ENCODE measurements at regions not wholly inside any gene's neighbourhood (a gene's known extent, or its start where the extent isn't known, plus 50 kb on each side); places are given as distances from the start of the nearest gene placed in this dataset.

DNA sequence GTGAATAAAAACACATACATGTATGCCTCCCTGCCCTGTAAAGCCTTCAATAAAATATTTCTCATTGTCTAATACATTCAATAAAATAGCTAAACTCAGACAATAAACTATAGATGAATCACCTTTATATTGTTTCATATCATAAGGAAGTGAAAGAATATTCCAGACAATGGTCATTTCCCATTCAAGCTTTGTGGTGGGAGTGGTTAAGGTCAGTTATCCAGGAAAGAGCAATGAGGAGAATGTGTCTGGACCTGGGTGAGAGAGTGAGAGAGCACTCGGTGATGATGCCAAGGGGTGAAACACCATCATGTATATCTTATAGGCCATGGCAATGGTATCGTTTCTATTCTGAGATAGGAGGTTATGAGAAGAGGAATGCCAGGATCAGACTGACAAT, 197.8 kb downstream of the PDHA2 start:
- H3K9me3 ChIP-seq = no peaks in the 10 kb centered on the region
- no peak for DNase-seq
- TF ChIP-seq, protein P1, sequence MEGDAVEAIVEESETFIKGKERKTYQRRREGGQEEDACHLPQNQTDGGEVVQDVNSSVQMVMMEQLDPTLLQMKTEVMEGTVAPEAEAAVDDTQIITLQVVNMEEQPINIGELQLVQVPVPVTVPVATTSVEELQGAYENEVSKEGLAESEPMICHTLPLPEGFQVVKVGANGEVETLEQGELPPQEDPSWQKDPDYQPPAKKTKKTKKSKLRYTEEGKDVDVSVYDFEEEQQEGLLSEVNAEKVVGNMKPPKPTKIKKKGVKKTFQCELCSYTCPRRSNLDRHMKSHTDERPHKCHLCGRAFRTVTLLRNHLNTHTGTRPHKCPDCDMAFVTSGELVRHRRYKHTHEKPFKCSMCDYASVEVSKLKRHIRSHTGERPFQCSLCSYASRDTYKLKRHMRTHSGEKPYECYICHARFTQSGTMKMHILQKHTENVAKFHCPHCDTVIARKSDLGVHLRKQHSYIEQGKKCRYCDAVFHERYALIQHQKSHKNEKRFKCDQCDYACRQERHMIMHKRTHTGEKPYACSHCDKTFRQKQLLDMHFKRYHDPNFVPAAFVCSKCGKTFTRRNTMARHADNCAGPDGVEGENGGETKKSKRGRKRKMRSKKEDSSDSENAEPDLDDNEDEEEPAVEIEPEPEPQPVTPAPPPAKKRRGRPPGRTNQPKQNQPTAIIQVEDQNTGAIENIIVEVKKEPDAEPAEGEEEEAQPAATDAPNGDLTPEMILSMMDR (IDR thresholded peaks at IDR 0.05; ENCODE audit: low read depth, low read length) = no peak
- peaks cover 3% of the 10 kb centered on the region for H3K4me1 ChIP-seq
- no peak overlapping the region for H3K4me3 ChIP-seq (ENCODE audit: low read depth, low read length)
- H3K27me3 ChIP-seq = no peaks in the 10 kb centered on the region
- no peaks in the 10 kb centered on the region for H3K36me3 ChIP-seq

DNA sequence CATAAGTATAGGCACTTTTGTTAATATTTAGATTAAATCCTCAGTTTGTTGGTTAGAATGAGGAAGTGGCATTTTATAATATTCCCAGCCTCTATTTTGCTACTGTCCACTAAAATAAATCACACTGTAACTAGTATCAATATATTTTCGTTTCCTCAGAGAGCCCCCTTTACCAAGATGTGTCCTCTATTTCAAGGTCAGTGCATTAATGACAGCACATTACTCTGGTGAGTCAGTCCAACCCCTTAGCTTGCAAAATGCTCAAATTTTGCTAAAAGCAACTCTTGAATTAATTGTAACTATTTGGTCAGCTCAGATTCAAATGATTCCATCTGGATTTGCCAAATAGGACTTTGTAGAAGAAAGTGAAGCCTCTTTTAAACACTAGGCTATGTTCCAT, 199.3 kb downstream of the PDHA2 start:
- TF ChIP-seq, protein P1 (IDR thresholded peaks at IDR 0.05; ENCODE audit: low read depth, low read length) = no peak
- Histone ChIP-seq H3K9me3 (no peaks in the 10 kb centered on the region), H3K4me1 (peaks cover 3% of the 10 kb centered on the region), H3K4me3 (ENCODE audit: low read depth, low read length) (no peak overlapping the region), H3K36me3 (no peaks in the 10 kb centered on the region), H3K27me3 (no peaks in the 10 kb centered on the region)
- DNase-seq = no peak

DNA sequence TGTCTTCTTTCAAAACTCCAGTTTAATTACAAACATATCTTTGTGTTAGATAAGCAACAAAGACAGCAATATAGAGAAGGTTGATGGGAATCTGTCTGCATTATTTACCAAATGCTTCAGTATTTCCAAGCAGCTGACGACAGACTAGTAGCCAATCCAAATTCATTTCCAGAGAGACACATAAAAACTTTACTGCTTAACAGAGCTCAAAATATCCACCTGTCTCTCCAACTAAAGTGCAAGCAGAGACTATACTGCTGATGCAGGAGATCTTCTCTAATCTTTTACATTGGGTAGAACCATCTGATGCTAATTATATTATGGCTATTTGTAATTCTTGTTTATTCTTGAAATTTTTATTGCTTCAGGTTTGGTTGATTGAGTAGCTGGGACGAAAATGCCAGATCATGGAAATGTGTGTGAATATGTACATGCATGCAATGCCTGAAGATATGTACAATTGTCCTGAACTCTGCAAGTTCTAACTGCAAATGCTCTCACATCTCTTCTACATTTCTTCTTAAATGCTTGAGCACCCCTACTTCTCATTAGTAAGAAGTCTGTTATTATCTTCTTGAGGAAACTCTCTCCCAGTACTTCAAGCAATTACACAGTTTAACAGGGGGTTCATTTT, 200.0 kb downstream of the PDHA2 start:
- TF ChIP-seq, protein P1 (IDR thresholded peaks at IDR 0.05; ENCODE audit: low read depth, low read length) = no peak
- Histone ChIP-seq H3K4me3 (ENCODE audit: low read depth, low read length) (no peak overlapping the region), H3K27me3 (no peaks in the 10 kb centered on the region), H3K4me1 (peaks cover 3% of the 10 kb centered on the region), H3K36me3 (no peaks in the 10 kb centered on the region), H3K9me3 (no peaks in the 10 kb centered on the region)
- DNase-seq = no peak

DNA sequence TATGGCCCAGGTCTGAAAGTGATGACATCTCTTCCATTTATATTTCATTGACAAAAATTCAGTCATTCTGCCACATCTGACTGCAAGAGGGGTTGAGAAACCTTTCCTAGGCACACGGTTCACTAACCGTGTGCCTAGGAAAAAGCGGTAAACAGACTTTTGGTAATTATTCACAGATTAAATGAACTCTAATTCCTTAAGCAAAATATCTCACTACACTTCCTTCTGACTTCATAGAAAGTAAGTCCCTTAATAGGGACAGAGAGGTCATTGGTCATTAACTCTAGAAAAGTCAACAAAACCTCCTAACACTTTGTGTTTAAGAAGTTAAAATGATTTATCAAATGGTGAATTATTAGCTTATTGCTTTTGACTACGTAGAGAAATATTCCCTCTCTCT, 205.1 kb downstream of the PDHA2 start:
- no peaks in the 10 kb centered on the region for H3K27me3 ChIP-seq
- H3K36me3 ChIP-seq = no peaks in the 10 kb centered on the region
- DNase-seq = no peak
- no peak overlapping the region for H3K4me3 ChIP-seq (ENCODE audit: low read depth, low read length)
- H3K9me3 ChIP-seq = no peaks in the 10 kb centered on the region
- TF ChIP-seq, protein P1 (IDR thresholded peaks at IDR 0.05; ENCODE audit: low read depth, low read length) = no peak
- H3K4me1 ChIP-seq = peaks cover 3% of the 10 kb centered on the region; the same call in 1 of the 2 replicates

DNA sequence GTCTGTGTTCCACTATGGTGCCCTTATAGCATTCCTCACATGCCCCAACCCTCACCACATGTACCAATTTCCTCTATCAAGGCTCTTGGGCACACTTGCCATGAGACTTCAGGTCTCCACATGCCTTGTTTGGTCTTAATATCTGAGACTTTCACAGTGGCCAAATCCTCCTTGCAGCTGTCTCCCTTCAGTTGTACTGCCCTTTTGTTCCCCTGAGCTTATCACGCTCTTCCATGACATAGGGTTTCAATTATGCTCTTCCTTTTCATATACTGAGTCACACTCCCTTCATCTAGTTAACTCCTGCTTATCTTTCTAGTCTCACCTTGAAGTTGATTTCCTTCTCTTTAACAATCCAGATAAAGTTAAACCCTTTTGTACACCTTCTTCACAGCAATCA, 212.9 kb downstream of the PDHA2 start:
- no peaks in the 10 kb centered on the region for H3K36me3 ChIP-seq
- H3K4me3 ChIP-seq (ENCODE audit: low read depth, low read length) = no peak overlapping the region
- H3K4me1 ChIP-seq = no peaks in the 10 kb centered on the region
- TF ChIP-seq, protein P1 (IDR thresholded peaks at IDR 0.05; ENCODE audit: low read depth, low read length) = no peak
- no peaks in the 10 kb centered on the region for H3K27me3 ChIP-seq
- no peak for DNase-seq
- H3K9me3 ChIP-seq = no peaks in the 10 kb centered on the region

DNA sequence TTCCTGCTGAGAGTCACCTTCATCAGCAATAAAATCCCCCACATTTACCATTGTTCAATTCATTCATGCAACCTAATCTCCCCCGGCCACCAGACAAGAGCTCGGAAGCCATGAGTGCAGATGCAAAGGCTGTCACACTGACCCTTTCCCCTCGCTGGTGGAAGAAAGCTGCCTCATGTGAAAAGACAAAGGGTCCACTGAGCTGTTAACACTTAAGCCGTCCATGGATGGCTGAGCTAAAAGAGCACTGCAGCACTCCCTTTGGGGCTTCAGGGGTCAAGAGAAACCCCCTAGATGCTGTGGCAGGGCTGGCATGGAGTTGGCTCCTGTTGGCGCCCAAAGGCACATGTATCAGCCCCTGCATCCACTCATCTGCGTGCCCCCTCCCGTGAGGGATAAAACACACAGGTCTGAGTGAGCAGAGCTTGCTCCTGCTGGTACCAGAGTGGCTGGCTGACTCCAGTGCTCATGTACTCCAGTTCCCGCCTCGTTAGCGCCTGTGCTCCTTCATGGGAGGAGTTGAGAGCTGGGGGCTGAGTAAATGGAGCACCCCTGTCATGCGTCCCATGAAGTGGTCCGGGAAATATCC, 216.5 kb downstream of the PDHA2 start:
- Histone ChIP-seq H3K4me3 (ENCODE audit: low read depth, low read length) (no peak overlapping the region), H3K4me1 (no peaks in the 10 kb centered on the region), H3K27me3 (no peaks in the 10 kb centered on the region), H3K36me3 (no peaks in the 10 kb centered on the region), H3K9me3 (no peaks in the 10 kb centered on the region)
- TF ChIP-seq, protein P1 (IDR thresholded peaks at IDR 0.05; ENCODE audit: low read depth, low read length) = no peak
- DNase-seq = no peak

All from BE2C (cell line).